ENCODE measurements at regions not wholly inside any gene's neighbourhood (a gene's known extent, or its start where the extent isn't known, plus 50 kb on each side); places are given as distances from the start of the nearest gene placed in this dataset.
"Not testable (repeated sequence)": the region's sequence is repeated elsewhere in the genome, so short reads cannot be mapped to it uniquely, and the experiment has no call there.

DNA sequence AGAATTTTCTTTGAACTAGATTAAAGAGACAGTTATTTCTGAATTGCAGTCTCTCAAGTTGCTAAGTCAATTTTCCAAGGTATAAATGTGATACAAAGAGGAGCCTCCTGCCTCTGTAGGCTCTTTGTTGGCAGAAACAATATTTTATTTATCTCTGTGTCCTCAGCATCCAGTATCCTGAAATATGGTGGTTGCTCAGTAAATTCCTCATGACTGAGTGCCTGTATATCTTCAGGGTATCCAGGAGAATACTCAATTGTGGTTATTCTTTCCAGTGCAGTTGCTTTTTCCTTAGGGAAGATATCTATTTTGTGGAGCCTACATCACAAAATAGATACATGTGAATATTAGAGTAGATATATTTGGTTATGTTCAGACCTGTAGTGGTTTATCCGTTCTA lies 144.8 kb upstream of the FERD3L start:
- DNase-seq = no peak

DNA sequence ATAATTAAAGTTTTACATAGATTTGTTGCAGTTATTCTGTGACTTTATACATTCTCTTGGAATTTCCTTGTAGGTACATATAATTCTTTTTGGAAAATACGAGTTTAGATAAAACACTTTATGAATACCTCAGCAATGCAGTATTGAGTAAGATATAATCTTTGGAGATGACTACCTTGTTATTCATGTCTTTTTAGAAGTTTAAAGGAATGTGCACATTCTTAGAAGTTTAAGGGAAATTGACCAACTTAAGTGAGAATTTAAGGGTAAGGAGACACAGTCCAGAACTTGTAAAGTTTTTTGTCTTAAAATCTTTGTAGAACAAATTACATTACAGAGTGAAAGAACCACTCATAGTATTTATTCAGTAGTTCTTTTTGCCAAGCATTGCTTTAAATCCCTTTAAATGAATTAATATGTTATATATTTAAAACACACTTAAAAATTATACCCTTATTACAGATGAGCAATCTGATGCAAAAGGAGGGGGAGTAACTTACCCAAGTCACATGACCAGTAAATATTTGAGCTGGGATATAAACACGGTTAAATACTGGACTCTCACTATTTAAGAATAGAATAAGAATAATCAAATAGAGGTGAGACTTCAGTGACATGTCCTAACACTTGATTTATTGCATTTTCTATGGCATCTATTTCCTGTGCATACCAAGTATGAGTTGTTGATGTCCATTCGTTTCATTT lies 139.5 kb upstream of the FERD3L start:
- DNase-seq = peak; percentile 76

DNA sequence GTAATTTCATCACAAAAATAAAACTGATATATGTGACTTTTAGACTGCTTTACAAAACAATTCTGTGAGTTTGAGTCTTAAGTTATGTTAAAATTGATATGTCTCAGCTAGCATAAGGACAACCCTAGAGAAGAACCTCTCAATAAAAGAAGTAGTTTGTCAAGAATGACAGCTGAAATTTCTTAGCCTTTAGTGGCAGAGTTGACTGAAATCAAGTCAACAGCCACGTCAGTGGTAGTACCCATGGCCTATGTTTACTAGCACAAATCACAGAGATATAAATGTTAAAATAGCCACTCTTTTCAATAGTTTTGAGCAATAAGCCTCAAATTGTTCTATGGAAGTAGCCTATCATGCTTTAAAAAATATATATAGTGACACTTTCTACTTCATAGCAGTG lies 138.9 kb upstream of the FERD3L start:
- no peak for DNase-seq

DNA sequence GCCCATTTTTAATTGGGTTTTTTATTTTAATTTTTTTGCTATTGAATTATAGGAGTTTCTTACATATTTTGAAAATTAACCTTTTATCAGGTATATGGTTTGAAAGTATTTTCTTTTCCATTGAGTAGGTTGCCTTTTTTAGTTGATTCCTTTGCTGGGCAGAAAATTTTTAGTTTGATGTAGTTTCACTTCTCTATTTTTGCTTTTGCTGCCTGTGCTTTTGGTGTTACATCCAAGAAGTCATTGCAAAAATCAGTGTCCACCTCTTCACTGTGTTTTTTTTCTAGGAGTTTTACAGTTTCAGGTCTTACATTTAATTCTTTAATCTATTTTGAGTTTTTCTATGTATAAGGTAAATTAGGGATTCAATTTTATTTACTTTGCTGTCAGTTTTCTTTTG lies 129.8 kb upstream of the FERD3L start:
- no peak for DNase-seq

DNA sequence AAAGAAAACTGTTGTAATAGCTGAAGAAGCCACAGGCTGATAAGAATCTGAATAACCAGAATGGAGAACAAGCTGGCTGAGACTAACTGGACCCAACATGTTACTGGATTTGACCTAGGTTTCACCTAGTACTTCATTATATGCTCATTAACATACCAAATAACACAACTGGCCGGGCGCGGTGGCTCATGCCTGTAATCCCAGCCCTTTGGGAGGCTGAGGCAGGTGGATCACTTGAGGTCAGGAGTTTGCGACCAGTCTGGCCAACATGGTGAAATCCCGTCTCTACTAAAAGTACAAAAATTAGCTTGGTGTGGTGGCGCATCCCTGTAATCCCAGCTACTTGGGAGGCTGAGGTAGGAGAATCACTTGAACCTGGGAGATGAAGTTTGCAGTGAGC lies 127.1 kb upstream of the FERD3L start:
- DNase-seq = not testable (repeated sequence)

DNA sequence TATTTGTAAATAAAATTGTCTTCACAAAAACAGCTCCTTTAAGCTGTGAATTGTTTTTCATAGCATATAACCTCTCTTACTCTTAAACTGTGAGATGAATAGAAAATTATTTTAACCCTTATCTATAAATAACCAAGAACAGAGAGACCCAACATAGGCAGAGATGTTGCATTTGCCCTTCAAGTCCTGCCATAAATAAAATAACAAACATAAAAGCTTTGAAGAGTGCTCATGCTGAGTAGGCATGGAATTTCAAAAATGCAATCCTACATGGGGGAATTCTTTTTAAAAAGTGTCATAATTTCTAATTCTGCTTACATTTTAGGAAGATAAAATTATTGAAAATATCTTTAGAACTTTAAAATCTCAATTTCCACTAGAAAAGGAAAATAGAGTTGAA lies 124.1 kb upstream of the FERD3L start:
- DNase-seq = no peak

DNA sequence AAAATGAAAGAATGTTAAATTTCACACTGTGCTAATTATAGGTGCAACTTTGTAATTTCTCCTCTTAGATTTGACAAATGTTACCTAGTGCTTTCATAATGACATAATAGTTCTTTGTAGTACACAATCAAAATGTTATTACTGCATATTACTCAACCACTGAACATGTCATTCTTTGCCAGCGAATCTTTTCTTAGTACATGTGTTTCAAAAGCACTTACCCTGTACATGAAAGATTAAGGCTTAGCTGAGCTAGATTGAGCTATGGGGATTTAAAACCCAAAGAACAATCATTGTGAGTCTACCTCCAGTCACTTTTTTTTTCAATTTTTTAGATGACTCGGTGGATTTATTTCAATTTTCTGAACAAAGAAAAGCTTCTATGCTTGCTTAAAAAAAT lies 123.5 kb upstream of the FERD3L start:
- DNase-seq = no peak

DNA sequence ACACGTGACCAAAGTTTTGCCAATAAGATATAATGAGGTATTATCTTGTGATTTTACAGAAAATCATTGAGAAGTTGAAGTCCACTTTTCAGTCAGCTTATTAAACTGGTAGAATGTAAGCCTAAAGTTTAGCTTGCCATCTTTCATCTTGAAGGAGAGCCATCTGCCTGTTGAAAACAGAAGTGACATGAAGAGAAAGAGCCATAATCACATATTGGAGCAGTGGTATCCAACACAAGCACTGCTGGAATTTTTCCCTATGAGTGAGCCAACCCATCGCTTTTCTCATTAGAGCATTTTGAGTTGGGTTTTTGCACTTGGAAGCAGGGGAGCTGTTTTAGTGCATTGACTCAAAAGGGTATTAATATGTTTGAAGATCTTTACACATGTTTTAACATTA lies 117.6 kb upstream of the FERD3L start:
- no peak for DNase-seq

DNA sequence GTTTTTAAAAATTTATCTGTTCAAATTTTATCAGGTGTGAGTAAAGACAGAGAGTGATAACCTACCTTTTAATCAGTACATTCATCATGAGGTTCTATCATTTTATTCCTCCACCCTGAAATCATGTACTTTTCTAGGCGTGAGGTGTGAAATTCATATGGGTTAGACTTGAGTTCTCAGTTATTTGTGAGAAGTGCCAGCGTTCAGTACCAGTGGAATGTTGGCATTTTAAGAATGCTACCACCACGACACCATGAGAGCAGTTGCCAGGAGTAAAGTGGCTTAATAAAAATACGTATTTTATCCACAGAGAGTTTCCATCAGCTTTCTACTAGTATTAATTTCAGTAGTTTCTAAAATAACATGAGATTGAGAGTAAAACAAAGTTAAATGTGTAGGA lies 104.1 kb upstream of the FERD3L start:
- peak; percentile 43 for DNase-seq

DNA sequence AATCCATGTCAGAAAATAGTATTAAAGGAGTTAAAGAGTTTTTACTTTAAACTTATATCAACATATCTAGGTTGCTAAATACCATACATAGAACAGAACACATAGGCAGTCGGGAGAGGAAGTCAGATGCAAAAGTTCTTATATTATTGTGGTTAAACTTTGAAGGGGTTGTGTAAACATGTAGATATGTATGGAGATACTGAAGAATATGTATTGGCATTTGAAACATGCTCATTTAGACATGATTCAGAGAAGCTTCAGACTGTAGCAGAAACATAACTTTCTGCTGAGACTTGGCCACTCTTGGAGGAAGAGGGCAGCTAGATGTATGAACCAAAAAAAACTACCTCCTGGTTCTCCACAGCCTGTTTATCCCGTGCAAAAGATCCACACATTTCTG lies 103.5 kb upstream of the FERD3L start:
- DNase-seq = peak; percentile 89

DNA sequence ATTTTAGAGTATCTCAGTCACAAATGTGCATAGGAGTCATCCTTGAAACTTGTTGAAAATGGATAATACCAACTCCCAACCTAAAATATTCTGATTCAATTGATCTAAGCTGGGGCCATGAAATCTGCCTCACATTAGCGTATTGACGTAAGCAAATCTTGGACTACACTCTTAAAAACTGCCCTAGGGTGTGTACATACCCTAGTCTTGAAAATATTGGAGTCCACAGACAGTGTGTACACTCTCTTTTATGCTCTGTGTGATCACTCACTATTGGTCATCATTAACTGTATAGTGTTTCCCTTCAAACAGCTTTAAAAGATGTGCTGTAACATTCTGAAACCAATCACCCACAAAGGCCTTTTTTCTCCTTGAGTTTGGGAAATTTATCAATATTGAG lies 102.9 kb upstream of the FERD3L start:
- DNase-seq = no peak

DNA sequence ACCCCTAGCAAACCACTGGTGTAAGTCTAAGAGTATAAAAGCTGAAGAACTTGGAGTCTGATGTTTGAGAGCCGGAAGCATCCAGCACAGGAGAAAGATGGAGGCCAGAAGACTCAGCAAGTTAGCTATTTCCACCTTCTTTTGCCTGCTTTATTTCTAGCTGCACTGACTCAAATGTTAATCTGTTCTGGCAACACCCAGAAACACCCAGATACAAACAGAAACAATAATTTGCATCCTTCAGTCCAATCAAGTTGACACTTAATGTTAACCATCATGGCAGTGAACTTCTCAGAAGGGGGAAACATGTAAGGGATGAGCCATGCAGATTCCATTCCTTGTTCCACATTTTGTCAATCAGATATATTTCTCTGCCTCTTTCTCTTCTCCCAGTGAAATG lies 101.8 kb upstream of the FERD3L start:
- no peak for DNase-seq

DNA sequence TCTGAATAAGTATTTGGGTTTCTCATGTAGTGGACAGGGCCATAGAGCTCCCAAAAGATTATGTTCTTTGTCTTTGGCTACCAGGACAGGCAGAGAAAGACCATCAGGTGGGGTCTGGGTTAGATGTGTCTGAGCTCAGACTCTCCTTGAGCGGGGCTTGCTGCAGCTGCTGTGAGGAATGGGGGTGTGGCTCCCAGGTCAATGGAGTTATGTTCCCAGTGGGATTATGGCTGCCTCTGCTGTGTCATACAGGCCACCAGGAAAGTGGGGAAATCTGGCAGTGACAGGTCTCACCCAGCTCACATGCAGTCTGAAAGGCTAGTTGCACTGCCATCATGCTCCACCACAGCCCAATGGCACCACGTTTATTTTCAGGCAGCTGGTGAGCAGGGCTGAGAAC lies 97.0 kb upstream of the FERD3L start:
- no peak for DNase-seq

DNA sequence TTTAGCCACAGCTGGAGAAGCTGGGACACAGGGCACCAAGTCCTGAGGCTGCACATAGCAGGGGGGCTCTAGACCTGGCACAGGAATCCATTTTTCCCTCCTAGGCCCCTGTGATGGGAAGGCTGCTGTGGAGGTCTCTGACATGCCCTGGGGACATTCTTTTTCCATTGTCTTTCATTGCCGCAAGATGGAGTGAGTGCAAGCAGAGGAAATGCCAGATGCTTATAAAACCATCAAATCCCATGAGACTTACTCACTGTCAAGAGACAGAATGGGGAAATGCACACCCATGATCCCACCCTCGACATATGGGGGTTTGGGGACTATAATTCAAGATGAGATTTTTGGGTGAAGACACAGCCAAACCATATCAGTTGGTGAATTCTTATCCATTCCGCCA lies 94.7 kb upstream of the FERD3L start:
- no peak for DNase-seq

DNA sequence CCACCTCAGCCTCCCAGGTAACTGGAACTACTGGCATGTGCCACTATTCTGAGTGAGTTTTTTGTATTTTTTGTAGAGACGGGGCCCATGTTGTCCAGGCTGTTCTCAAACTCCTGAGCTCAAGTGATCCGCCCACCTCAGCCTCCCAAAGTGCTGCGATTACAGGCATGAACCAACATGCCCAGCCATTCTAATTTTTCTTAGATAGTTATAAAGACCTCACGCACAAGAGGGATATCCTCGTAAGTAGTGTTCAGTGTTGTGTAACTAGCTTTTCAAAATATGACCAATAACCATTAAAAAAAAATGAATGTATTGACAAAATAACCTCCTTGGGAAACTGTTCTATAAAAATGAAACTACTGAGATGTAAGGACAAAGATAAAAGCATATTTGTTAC lies 90.5 kb upstream of the FERD3L start:
- DNase-seq = no peak

DNA sequence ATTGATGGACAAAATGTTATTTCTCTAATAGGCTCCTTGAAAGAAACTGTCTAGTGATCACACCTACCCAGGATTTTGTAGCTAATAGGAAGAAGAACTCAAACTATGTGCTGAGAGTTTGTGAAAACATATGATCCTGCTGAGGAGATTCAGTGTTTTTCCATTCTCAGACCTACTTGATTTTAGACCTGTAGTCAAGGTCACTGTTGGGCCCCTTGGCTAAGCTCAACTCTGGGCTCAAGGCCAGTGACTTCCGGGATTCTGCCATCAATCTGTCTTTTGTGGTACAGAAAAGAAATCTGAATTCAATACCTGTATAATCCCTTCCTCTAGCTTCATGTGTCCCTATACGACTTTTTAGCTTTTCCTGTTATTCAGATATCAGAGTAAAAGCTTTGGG lies 79.7 kb upstream of the FERD3L start:
- DNase-seq = no peak

DNA sequence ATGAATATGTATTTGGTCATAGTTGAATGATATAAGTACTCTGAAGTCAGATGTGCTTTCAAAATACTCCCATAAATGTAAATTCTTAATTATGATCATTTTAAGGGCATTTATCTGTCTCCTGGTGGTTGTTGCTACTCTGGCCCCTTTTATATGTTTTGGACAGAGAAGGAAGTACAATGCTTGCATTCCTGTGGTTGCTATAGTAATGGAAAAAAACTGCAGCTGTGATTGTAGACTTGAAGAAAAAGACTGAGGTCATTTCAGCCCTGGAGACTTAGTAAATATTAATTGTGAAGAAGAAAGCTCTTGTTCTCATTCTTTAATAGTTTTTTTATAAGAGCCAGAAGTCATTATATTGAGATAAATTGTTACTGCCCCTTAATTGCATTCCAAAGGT lies 70.2 kb upstream of the FERD3L start:
- DNase-seq = peak; percentile 83

DNA sequence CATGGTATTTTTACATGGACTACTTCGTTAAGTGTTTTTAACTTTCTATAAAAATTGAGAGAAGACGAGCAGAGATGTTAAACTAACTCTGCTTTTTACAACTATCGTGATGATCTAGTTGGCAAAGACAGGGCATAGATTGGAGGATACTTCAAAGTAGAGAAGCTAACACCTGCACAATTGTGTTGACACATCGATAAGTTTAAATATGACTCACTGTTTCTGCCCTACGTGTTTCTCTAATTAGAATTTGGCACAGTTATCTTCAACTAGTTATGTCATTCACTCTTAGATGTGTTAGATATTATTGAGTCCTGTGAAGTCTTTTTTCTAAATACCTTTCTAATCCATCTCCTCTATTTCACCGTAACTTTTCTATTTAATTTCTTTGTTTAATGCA lies 68.5 kb upstream of the FERD3L start:
- DNase-seq = no peak

DNA sequence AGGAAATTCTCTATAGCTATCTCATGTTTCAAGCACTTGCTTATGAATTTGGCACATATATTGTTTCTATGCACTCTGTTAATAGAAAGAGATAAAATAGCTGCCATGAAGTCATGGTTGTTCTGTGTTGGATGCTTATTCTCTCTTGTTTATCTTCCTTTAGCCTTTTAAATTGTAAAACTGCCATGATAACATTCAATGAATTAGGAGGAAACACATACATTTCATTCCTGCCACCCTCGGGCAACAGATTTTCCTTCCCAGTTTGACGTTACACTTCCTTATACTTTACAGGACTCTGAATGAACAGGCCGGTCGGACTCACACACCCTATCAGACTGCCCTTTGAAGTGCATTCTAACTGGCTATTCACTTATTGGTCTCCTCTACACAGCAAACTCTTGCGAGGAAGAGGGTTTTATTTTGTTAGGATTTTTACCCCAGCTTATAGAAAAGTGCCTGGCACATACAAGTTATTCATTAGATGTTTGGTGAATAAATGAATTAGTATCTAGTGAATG lies 65.7 kb upstream of the FERD3L start:
- DNase-seq = no peak

DNA sequence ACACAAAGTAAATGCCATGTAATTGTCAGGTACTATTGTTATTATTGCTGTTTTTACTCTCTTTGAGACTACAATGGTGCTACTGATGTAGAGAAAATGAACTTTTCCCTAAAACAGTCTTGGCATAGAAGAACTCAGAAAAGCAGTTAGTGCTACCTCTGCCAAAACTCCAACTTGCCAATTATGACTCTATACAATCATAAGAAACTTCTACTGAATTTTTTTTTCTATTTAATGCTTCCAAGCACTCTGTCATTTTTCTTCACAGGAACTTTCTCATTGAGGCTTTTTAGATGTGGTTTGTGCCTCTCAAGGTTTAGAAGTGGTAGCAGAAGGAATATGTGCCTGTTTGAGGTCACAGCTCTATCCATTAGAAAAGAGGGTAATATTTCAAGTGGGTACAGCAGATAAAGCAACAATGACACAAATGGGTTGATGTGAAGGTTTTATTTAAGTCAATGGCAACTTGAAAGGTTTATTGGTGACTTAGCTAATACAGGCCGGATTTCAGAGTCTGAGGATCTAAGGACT lies 64.0 kb upstream of the FERD3L start:
- DNase-seq = no peak

DNA sequence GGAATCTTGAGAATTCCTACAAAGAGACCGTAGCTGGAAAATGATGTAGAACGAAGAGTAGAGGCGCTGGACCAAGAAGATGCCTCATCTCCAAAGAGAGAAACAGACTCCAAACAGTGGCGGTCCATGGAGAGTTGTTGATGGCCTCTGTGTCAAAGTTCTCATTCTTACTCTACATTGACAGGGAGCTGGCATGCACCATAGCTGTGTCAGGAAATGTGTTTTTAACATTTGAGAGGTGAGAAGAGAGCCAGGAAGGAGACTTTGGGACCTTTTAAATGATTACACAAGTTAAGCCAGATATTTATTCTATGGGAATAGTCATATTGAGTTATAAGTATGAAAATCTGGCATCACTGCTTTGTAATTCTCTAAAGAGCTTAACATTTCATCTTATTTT lies 61.5 kb upstream of the FERD3L start:
- no peak for DNase-seq

DNA sequence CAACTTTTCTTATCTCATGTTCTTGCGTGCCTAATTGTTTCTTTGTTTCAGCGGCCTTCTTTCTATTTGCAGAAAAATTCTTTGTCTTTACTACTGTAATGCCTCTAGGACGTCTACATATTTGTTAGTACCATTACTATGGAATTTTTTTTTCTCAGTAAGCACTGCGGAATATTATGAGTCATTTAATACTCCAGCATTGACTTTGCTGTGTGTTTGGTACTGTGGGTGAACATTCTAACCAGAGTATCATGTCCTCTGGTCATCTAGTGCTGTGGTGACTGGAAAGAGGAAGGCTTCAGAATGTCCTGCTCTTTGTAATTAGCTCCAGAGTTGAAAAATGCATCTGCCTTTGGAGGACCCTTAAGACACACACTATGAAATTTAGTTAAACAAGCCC lies 58.5 kb upstream of the FERD3L start:
- no peak for DNase-seq

DNA sequence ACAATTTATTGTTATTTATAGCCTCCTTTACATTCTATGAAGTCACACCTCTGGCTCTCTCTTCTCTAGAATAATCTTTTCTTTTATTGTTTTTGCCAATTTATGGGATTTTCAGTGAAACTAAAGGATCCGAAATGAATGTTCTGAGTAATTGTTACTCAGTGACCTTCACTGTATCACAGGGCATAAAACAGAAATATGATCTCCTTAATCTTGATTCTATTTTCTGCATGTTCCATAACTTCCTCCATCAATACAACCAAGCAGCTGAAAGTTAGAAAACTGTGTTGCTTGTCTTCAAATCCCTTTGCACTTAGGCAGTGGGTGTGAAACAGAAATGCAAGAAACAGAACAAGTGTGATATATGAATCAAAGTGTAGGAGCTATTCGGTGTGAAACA lies 57.4 kb upstream of the FERD3L start:
- no peak for DNase-seq
